LNCaP clone FGC (cell line): ENCODE measurements at regions not wholly inside any gene's neighbourhood (a gene's known extent, or its start where the extent isn't known, plus 50 kb on each side); places are given as distances from the start of the nearest gene placed in this dataset.

Experiments
- DNase-seq: peaks from one replicate; pipeline ENCODE4 v3.0.0-alpha.2; 2011; ENCODE audit warnings: low read depth
- H3K4me3 ChIP-seq: 2 replicates; pipeline ENCODE4 v1.5.1; 2011; ENCODE audit warnings: mild to moderate bottlenecking, low read depth, low read length, control low read depth
- TF ChIP-seq, protein P1 (sequence below): IDR thresholded peaks from 2 replicates; pipeline ENCODE4 v1.5.1; 2012; ENCODE audit warnings: mild to moderate bottlenecking; ENCODE audit not compliant: control insufficient read depth, insufficient read depth; ENCODE audit errors: extremely low read depth

DNA sequence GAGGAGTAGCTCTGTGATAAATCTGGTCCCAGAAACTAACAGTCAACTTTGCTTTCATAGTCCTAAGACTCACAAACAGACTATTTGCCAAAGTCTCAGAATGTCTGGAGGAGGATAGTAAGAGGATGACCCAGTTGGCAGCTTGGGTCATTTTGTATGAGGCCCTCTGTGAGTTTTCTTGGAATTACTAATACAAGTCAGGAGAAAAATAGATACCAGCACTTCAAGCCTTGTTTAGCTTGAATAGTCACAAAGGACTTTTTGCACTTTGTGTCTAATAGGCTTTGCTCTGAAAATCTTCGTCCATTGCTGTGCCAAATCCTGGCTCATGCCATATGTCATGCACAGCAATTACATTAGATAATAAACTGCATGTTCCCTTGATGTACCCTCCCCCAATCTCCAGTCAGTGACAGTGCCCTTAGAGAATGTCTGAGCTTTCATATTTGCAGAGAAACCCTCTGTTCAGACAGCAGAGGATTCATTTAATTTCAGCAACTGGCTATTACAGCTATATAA lies 612.8 kb downstream of the CSNK1G3 start:
- no peak overlapping the region for H3K4me3 ChIP-seq
- TF ChIP-seq, protein P1, sequence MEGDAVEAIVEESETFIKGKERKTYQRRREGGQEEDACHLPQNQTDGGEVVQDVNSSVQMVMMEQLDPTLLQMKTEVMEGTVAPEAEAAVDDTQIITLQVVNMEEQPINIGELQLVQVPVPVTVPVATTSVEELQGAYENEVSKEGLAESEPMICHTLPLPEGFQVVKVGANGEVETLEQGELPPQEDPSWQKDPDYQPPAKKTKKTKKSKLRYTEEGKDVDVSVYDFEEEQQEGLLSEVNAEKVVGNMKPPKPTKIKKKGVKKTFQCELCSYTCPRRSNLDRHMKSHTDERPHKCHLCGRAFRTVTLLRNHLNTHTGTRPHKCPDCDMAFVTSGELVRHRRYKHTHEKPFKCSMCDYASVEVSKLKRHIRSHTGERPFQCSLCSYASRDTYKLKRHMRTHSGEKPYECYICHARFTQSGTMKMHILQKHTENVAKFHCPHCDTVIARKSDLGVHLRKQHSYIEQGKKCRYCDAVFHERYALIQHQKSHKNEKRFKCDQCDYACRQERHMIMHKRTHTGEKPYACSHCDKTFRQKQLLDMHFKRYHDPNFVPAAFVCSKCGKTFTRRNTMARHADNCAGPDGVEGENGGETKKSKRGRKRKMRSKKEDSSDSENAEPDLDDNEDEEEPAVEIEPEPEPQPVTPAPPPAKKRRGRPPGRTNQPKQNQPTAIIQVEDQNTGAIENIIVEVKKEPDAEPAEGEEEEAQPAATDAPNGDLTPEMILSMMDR = no peak
- no peak for DNase-seq

DNA sequence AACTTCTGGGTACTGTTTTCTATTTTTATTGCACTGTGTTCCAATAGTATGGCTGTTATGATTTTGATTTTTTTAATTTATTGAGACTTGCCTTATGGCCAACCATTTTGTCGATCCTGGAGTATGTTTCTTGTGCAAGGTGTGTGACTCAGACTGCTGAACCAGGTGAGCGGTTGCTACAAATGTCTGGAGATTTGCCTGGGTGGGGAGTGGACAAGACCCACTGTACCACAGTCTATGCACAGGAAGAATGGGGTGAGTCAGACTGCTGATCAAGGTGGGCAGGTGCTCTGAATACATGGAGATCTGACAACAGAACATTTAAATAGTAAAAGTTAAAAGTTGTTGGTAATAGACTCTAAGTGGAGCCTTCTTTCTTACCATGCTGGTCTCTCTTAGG lies 609.2 kb downstream of the CSNK1G3 start:
- DNase-seq = no peak
- TF ChIP-seq, protein P1 = no peak
- no peak overlapping the region for H3K4me3 ChIP-seq

DNA sequence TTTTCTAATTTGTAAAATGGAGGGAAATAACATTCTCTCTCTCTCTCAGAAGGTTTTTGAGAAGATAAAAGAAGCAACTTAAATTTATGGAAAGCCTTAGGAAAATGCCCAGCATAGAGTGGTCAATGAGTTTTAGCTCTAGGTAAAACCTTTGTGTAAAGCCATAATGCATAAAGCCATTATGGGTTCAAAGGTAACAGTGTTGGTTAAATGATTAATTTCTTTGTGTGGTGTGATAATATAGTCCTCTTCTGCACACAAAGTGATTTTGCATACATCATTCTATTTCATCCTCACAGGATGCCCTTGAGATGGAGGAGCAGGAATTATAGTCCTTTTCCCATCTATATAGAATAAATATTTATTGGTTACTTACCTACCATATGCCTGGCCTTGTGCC lies 602.9 kb downstream of the CSNK1G3 start:
- TF ChIP-seq, protein P1 = no peak

DNA sequence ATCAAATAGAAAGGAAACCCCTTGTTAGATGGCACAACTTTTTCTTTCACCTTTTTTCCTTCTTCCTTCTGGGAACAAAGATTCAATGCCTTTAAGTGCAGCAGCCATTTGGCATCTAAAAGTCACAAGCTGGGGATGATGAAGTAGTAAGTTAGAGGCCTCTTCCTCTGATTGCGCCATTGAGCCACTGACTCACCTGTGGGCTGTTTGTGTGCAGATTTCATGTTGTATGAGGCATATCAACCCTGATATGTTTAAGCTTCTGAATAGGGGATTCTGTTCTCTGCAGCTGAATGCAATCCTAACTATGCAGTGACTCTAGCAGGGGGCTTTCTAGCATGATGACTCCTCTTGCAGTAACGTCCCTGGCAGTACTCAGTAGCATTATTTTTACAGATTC lies 599.9 kb downstream of the CSNK1G3 start:
- no peak for DNase-seq
- TF ChIP-seq, protein P1 = no peak
- H3K4me3 ChIP-seq = no peak overlapping the region

More for the DNA sequence above, 602.9 kb downstream of the CSNK1G3 start:
- no peak overlapping the region for H3K4me3 ChIP-seq
- DNase-seq = no peak

DNA sequence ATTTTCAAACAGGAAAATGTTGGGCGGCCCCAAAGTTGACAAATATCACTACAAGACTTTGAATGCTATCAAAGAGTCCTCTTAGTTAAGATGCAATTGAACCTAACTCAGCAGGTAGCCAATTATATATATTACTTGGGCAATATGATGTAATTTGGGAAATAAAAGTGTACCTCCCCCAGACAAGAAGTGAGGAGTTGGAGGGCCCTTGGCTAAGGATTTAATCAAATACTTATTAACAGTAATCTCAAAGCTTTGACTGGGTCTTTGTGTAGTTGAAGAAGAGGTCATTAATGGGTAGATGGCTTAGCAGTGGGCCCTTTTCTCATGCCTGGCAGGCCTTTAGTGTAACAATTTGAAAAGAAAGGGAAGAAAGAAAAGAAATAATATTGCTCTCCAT lies 599.0 kb downstream of the CSNK1G3 start:
- H3K4me3 ChIP-seq = no peak overlapping the region
- DNase-seq = no peak
- TF ChIP-seq, protein P1 = no peak

DNA sequence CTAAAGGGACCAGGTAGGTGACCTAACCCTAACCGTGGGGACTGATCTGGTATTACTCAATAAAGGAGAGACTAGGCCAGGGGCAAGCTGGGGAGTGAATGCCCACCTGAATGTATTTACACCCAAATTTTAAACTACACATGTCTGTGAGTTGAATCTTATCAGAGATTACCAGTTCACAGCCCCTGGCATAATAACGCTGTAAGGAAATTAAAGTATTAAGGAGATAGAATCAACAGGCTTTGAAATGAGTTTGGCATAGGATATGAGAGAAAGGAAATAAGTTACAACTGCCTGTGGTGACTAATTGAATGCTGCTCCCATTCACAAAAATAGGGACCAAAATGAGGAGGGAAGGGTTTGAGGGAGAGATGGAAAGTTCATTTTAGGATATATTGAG lies 593.3 kb downstream of the CSNK1G3 start:
- no peak for DNase-seq
- TF ChIP-seq, protein P1 = no peak
- H3K4me3 ChIP-seq = no peak overlapping the region

DNA sequence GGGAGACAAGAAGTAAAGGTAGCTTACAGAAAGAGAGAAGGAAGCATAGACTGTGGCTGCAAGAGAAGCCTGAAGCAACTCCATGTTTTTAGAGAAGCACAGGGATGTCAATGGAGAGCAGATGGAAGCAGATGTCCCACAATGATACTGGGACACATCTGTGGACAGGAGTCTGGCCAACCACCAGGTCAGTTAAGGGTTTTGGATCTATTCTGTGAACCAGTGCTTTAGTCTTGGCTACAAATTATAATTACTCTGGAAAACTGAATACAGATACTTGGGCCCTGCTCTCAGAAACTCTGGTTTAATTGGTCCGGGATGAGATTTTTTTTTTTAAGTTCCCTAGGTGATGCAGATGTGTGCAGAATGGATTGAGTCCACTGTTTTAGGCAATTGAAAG lies 592.8 kb downstream of the CSNK1G3 start:
- no peak for DNase-seq
- TF ChIP-seq, protein P1 = no peak
- no peak overlapping the region for H3K4me3 ChIP-seq
